ENCODE measurements at regions not wholly inside any gene's neighbourhood (a gene's known extent, or its start where the extent isn't known, plus 50 kb on each side); places are given as distances from the start of the nearest gene placed in this dataset.

GRCh38 chr14:87698481-87698880 lies 294.5 kb downstream of the GALC start:
- TF ChIP-seq ZFYVE20 (CRISPR knock-in tag; IDR thresholded peaks at IDR 0.05; ENCODE audit: borderline replicate concordance, low read depth) (no peak), SIN3A (IDR thresholded peaks at IDR 0.05; ENCODE audit: borderline replicate concordance, low read depth, low read length) (no peak), JARID2 (CRISPR knock-in tag; IDR thresholded peaks at IDR 0.05; ENCODE audit: insufficient replicate concordance) (no peak)
